HG03575 (cell line): ENCODE measurements at regions not wholly inside any gene's neighbourhood (a gene's known extent, or its start where the extent isn't known, plus 50 kb on each side); places are given as distances from the start of the nearest gene placed in this dataset.

Experiments
- ATAC-seq: cut with Tn5 transposase; IDR thresholded peaks from one replicate; pipeline ENCODE4 v1.9.1; 2021; ENCODE audit not compliant: unreplicated experiment, insufficient number of reproducible peaks, low FRiP score; ENCODE audit errors: extremely low read depth

GRCh38 chr3:143203142-143203541, 83.6 kb downstream of the CHST2 start:
- ATAC-seq, result no peak

DNA sequence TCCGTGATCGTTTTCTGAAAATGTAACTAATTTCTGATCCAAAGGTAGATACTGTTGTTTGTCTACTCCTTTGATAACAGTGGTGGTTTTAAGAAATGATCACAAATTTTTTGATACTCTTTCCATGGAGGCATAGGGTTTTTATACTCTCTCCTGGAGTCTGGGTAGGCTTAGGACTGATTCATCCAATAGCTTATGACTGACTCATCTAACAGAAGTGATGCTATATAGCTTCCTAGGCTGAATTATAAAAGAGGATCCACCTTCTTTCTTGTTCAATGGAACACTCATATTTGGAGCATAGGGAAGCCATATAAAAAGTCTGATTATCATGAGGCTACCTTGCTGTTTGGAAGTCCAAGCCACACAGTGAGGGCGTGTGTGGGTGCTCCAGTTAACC, 84.3 kb downstream of the CHST2 start:
- no peak for ATAC-seq

DNA sequence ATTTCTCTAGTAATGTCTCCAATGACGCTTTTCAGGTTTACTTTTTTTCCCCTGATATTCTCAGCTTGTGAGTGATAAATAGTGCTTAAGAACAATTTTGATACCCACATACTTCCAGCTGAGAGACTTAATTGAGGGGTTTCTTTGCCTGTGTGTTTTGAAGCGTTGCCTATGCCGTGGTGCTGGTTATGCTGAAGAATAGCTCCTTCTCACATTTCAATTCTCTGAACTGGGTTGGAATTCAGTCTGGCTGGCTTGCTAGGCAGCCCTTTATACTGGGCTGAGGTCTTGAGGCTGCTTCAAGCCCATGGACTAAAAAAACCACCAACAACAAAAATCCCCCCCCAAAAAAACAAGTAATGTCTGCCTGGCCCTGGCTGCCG, 87.4 kb downstream of the CHST2 start:
- ATAC-seq, result no peak

- peak; percentile 68 for ATAC-seq
These were observed 87.9 kb downstream of the CHST2 start for GRCh38 chr3:143207338-143207961.

DNA sequence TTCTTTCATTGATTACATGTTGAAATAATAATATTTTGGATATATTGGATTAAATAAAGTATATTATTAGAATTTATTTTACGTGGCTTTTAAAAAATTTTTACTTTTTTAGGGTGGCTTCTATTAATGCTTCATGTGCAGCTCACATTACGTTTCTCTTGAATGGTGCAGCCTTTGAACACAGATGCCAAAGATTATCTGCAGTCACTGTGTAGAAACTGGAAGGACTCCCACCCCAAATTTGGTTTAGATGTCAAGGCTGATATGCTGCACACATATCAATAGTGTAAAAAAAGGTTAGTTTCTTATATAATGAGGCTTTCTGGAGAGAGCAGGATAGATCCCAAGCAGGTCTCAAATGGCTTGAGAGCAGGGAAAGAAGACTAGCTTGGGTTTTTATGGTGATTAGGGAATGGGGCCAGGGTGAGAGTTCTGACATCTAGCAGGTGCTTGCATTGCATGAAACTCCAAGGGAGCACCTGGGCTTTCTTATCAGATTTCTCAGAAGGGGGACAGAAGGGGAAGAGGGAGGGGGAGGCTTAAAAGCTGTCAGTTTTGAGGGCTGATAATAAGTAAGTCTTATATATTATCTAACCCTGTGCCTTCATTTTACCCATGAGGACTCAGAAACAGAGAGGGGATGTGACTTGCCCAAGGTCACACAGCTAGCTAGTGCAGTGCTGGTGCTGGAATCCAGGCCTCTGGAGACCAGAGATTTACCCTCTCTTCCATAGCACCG, 89.6 kb downstream of the CHST2 start:
- ATAC-seq, result no peak

DNA sequence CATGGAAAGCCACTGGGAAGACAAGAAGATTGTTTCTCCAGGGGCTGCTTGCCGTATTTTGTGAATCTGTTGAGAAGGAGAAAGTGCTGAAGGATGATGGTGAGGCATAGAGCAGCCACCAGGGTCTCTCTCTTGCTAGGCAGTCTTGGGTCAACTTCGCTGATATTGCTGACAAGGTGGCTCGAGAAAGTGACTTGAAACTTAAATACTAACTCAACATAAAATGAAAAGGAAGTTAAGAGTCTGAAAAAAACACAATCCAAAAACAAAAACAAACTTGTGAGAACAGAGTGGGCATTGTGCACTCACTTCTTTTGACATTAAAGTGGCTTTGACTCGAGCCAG, 90.1 kb downstream of the CHST2 start:
- no peak for ATAC-seq

GRCh38 chr3:143210141-143210540, 90.6 kb downstream of the CHST2 start:
- no peak for ATAC-seq

DNA sequence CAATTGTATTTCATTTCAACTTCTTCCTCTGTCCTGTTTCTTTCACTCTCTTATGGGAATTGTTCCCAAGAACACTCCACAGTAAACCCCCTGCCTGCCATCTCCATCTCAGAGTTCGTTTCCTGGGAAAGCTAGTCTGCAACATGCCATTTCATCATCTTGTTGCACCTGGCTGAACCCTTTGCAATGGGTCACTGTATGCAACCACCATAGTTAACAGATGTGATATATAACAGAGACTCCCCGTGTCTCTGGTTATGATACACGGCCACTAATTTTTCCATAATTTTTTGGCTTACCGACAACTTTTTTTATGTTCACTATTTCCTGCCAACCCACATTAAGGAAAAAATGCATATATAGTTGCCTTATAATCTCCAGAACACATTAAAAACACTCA, 95.5 kb downstream of the CHST2 start:
- no peak for ATAC-seq
